Esophagus muscularis mucosa (tissue), 3 donors: ENCODE measurements at regions not wholly inside any gene's neighbourhood (a gene's known extent, or its start where the extent isn't known, plus 50 kb on each side); places are given as distances from the start of the nearest gene placed in this dataset.

Experiments used
- POLR2AphosphoS5 ChIP-seq, 2 donors: sonication (generic); formaldehyde crosslinking; IDR thresholded peaks; one replicate each; pipeline ENCODE4 v1.6.1; 2017; ENCODE audit warnings: antibody characterized with exemption in 2 of 2
- TF ChIP-seq, protein P1 (sequence below), 3 experiments: fragments of 200-600 bp in 2 of 3; fragments of 450-650 bp in 1 of 3; sonication (generic) in 2 of 3; IDR thresholded peaks; one replicate each; pipeline ENCODE4 v1.5.1; 2017 to 2019; ENCODE audit warnings: antibody characterized with exemption in 3 of 3, mild to moderate bottlenecking in 2 of 3, moderate library complexity in 1 of 3

DNA sequence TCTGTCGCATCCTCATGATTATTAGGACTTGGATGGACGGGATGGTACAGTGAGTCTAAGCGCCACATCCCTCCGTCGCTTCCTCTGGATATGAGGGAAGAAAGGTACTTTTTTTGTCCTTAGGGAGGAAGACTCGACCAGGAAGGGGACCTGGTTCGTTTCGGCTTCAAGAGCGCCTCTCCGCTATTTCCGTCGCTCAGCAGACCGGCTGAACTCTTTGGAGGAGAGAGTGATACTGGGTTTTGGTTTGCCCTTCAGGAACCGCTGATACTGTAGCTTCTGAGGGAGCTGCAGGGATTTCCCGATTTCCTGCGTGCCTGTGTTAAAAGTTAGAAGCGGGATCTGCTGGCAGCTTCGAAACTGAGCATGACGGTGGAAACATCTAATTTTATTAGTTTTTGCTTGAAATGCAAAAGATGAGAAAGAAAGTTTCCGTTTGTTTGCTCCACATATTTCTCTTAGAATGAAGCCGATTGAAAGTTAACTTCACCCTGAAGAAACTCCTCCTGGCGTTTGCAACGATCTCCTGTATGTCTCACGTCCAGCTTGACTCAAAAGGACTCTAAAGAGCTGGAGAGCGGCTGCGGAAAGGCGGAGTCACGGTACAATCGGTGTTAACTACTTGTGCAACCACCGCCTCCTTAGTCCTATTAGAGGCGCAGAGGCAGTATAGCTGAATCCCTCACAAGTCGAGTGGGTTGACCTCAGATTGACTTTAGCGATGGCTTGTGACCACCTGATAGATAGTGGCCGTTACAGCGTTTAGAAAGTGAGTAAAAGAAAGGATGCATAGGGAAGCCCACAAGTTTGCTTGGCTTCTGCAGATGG, 129.4 kb downstream of the TRIM27 start:
- TF ChIP-seq, protein P1, sequence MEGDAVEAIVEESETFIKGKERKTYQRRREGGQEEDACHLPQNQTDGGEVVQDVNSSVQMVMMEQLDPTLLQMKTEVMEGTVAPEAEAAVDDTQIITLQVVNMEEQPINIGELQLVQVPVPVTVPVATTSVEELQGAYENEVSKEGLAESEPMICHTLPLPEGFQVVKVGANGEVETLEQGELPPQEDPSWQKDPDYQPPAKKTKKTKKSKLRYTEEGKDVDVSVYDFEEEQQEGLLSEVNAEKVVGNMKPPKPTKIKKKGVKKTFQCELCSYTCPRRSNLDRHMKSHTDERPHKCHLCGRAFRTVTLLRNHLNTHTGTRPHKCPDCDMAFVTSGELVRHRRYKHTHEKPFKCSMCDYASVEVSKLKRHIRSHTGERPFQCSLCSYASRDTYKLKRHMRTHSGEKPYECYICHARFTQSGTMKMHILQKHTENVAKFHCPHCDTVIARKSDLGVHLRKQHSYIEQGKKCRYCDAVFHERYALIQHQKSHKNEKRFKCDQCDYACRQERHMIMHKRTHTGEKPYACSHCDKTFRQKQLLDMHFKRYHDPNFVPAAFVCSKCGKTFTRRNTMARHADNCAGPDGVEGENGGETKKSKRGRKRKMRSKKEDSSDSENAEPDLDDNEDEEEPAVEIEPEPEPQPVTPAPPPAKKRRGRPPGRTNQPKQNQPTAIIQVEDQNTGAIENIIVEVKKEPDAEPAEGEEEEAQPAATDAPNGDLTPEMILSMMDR (IDR thresholded peaks at IDR 0.05) = no peak
- TF ChIP-seq POLR2AphosphoS5 (IDR thresholded peaks at IDR 0.05) = no peak
